Fibroblast of lung (primary cell): ENCODE measurements at regions not wholly inside any gene's neighbourhood (a gene's known extent, or its start where the extent isn't known, plus 50 kb on each side); places are given as distances from the start of the nearest gene placed in this dataset.

ENCODE experiments used
- DNase-seq, 2 donors: peaks; one replicate each; pipeline versions ENCODE4 v3.0.0 to v3.0.0-alpha.2; 2010; ENCODE audit warnings: low read depth in 2 of 2
- H2AFZ ChIP-seq: 2 replicates; pipeline ENCODE4 v1.5.1; 2012; ENCODE audit warnings: low read length, control low read depth, inconsistent platforms
- H3K27ac ChIP-seq: 2 replicates; pipeline ENCODE4 v1.5.1; 2011; ENCODE audit warnings: low read length, control low read depth; ENCODE audit not compliant: insufficient read depth
- H3K27me3 ChIP-seq: 2 replicates; pipeline ENCODE4 v1.5.1; 2011; ENCODE audit warnings: mild to moderate bottlenecking, low read length; ENCODE audit not compliant: control insufficient read depth, insufficient read depth
- H3K36me3 ChIP-seq: 2 replicates; pipeline ENCODE4 v1.5.1; 2011; ENCODE audit warnings: low read length; ENCODE audit not compliant: control insufficient read depth, insufficient read depth
- H3K4me1 ChIP-seq: 2 replicates; pipeline ENCODE4 v1.5.1; 2011; ENCODE audit warnings: low read length; ENCODE audit not compliant: control insufficient read depth, insufficient read depth; ENCODE audit errors: extremely low read depth
- H3K4me2 ChIP-seq: 2 replicates; pipeline ENCODE4 v1.5.1; 2011; ENCODE audit warnings: low read length, control low read depth; ENCODE audit not compliant: insufficient read depth; ENCODE audit errors: extremely low read depth
- H3K4me3 ChIP-seq, 4 experiments: fragments of 200-600 bp in 1 of 4; sonication (generic) in 1 of 4; replicated peaks in 1 of 4; 2 replicates each; pipeline ENCODE4 v1.5.1; 2011 to 2016; ENCODE audit warnings: low read length in 4 of 4, low read depth in 3 of 4, mild to moderate bottlenecking in 3 of 4, control low read depth in 2 of 4, inconsistent platforms in 1 of 4, mixed read lengths in 1 of 4; ENCODE audit not compliant: insufficient read depth in 1 of 4; ENCODE audit errors: control extremely low read depth in 1 of 4
- H3K79me2 ChIP-seq: 2 replicates; pipeline ENCODE4 v1.5.1; 2012; ENCODE audit warnings: mild to moderate bottlenecking, low read length, inconsistent platforms; ENCODE audit not compliant: control insufficient read depth, insufficient read depth
- H3K9ac ChIP-seq: 2 replicates; pipeline ENCODE4 v1.5.1; 2011; ENCODE audit warnings: mild to moderate bottlenecking, low read length, control low read depth; ENCODE audit not compliant: insufficient read depth
- H3K9me3 ChIP-seq: 2 replicates; pipeline ENCODE4 v1.5.1; 2012; ENCODE audit warnings: low read depth, low read length; ENCODE audit not compliant: control insufficient read depth, insufficient read depth
- H4K20me1 ChIP-seq: 2 replicates; pipeline ENCODE4 v1.5.1; 2011; ENCODE audit warnings: low read length; ENCODE audit not compliant: control insufficient read depth, insufficient read depth; ENCODE audit errors: extremely low read depth
- CTCF ChIP-seq, 2 donors: IDR thresholded peaks in 1 of 2; conservative IDR thresholded peaks in 1 of 2; 1 replicate in 1 of 2; 2 replicates in 1 of 2; pipeline ENCODE4 v1.5.1; 2011 to 2012; ENCODE audit warnings: low read length in 2 of 2, control low read depth in 1 of 2, inconsistent platforms in 1 of 2, low read depth in 1 of 2, mild to moderate bottlenecking in 1 of 2
- EZH2 ChIP-seq: IDR thresholded peaks from 2 replicates; pipeline ENCODE4 v1.5.1; 2012; ENCODE audit warnings: low read length, control low read depth, mild to moderate bottlenecking; ENCODE audit errors: missing control alignments

GRCh38 chr6:141968632-141969031 lies 164.1 kb upstream of the GJE1 start:
- Histone ChIP-seq H3K9me3 (no peaks in the 10 kb centered on the region), H3K4me2 (no peak overlapping the region), H3K27ac (no peak overlapping the region), H3K4me1 (no peaks in the 10 kb centered on the region), H4K20me1 (no peaks in the 10 kb centered on the region), H3K4me3 (no peak overlapping the region), H3K36me3 (no peaks in the 10 kb centered on the region), H3K79me2 (no peaks in the 10 kb centered on the region), H2AFZ (no peak overlapping the region), H3K9ac (no peak overlapping the region), H3K27me3 (no peaks in the 10 kb centered on the region)
- DNase-seq = no peak
- TF ChIP-seq EZH2 (no peak), CTCF (conservative IDR thresholded peaks at IDR 0.05 in 1 of 2, IDR thresholded peaks at IDR 0.05 in 1 of 2; ENCODE audit: low read depth in 1 of 2, low read length in 2 of 2) (no peak)

DNA sequence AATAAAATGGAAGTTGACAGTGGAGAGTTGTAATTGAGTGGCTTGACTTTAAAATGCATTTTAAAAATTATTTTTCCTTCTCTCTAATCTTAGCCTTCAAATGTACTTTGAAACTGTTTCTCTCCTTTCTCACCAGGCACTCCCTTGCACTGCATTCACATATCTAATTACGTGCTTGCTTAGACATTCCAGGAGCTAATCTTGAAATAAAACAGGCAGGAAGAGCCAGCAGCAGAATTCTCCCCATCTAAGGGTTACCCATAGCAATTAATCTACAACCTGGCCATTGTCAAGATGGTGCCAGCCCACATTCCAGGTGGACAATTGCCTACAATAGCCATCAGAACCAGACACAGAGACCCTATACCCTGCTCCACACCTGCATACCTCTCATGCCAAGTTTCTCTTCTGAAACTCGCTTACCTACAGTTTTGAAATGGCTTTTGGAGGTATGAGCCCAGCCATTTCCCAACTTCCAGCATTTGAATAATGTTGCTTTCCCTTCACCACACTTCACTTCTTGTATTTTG lies 167.6 kb upstream of the GJE1 start:
- no peaks in the 10 kb centered on the region for H3K4me1 ChIP-seq
- no peaks in the 10 kb centered on the region for H4K20me1 ChIP-seq
- TF ChIP-seq CTCF (conservative IDR thresholded peaks at IDR 0.05 in 1 of 2, IDR thresholded peaks at IDR 0.05 in 1 of 2; ENCODE audit: low read depth in 1 of 2, low read length in 2 of 2) (no peak), EZH2 (no peak)
- H2AFZ ChIP-seq = no peak overlapping the region
- no peak overlapping the region for H3K4me3 ChIP-seq
- no peak overlapping the region for H3K27ac ChIP-seq
- H3K36me3 ChIP-seq = no peaks in the 10 kb centered on the region
- no peaks in the 10 kb centered on the region for H3K79me2 ChIP-seq
- H3K9ac ChIP-seq = no peak overlapping the region
- no peaks in the 10 kb centered on the region for H3K27me3 ChIP-seq
- DNase-seq = no peak
- no peaks in the 10 kb centered on the region for H3K9me3 ChIP-seq
- H3K4me2 ChIP-seq = no peak overlapping the region

DNA sequence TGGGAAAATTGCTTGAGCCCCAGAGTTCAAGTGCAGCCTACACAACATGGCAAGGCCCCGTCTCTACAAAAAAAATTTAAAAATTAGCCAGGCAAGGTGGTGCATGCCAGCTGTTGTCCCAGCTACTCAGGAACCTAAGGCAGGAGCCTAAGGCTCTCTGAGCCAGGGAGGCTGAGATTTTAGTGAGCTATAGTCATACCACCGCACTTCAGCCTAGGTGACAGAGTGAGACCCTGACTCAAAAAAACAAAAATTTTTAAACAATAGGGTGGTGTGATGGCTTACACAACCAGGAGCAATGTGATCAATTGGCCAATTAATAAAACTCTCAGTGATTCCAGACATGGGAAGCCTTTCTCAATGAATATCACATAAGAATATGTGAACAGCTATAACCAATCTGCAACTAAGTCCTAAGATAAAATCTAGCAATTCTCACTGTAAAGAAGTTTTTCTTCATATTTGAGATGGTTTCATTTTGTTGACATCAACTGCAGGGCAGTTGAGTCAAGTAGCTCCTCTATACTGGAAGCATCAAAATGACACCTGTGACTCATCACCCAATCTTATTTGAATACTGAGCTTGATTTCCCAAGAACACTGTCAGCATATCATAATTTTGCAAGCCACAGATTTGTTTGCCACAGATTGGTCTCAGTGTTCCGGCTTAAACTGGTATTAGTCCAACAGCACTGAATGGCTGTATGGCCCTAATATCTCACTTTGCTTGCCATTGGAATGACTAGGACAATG lies 169.0 kb upstream of the GJE1 start:
- no peaks in the 10 kb centered on the region for H4K20me1 ChIP-seq
- no peak for TF ChIP-seq CTCF (conservative IDR thresholded peaks at IDR 0.05 in 1 of 2, IDR thresholded peaks at IDR 0.05 in 1 of 2; ENCODE audit: low read depth in 1 of 2, low read length in 2 of 2)
- TF ChIP-seq EZH2 = no peak
- H2AFZ ChIP-seq = no peak overlapping the region
- no peak overlapping the region for H3K9ac ChIP-seq
- H3K4me1 ChIP-seq = no peaks in the 10 kb centered on the region
- H3K9me3 ChIP-seq = no peaks in the 10 kb centered on the region
- H3K27me3 ChIP-seq = no peaks in the 10 kb centered on the region
- H3K4me2 ChIP-seq = no peak overlapping the region
- H3K36me3 ChIP-seq = no peaks in the 10 kb centered on the region
- no peak overlapping the region for H3K27ac ChIP-seq
- no peak overlapping the region for H3K4me3 ChIP-seq
- peak; percentile 11 to 43 for DNase-seq
- H3K79me2 ChIP-seq = no peaks in the 10 kb centered on the region
